H9 (cell line): ENCODE measurements at regions not wholly inside any gene's neighbourhood (a gene's known extent, or its start where the extent isn't known, plus 50 kb on each side); places are given as distances from the start of the nearest gene placed in this dataset.

Source experiments
- DNase-seq: peaks from one replicate; pipeline ENCODE4 v3.0.0-alpha.2; 2017
- H2AFZ ChIP-seq: one replicate; pipeline ENCODE4 v1.6.1; 2013; ENCODE audit warnings: mild to moderate bottlenecking, low read length, control low read depth, moderate library complexity
- H2AK5ac ChIP-seq: 2 replicates; pipeline ENCODE4 v1.6.1; 2013; ENCODE audit warnings: low read length, control low read depth, mixed read lengths; ENCODE audit not compliant: insufficient read length
- H2BK120ac ChIP-seq: one replicate; pipeline ENCODE4 v1.6.1; 2013; ENCODE audit warnings: low read depth, mild to moderate bottlenecking, low read length, control low read depth, inconsistent platforms; ENCODE audit not compliant: poor library complexity, severe bottlenecking
- H2BK12ac ChIP-seq: 2 replicates; pipeline ENCODE4 v1.6.1; 2013; ENCODE audit warnings: low read length, control low read depth, mixed read lengths, low read depth; ENCODE audit not compliant: insufficient read length
- H2BK15ac ChIP-seq: 2 replicates; pipeline ENCODE4 v1.6.1; 2013; ENCODE audit warnings: low read depth, low read length, control low read depth
- H2BK20ac ChIP-seq: one replicate; pipeline ENCODE4 v1.6.1; 2013; ENCODE audit warnings: low read depth, mild to moderate bottlenecking, low read length, control low read depth, inconsistent platforms; ENCODE audit not compliant: poor library complexity, severe bottlenecking
- H2BK5ac ChIP-seq: 2 replicates; pipeline ENCODE4 v1.6.1; 2013; ENCODE audit warnings: low read length, control low read depth, mixed read lengths; ENCODE audit not compliant: insufficient read length
- H3K14ac ChIP-seq: 2 replicates; pipeline ENCODE4 v1.6.1; 2013; ENCODE audit warnings: low read length, control low read depth; ENCODE audit not compliant: insufficient read depth
- H3K18ac ChIP-seq: 2 replicates; pipeline ENCODE4 v1.6.1; 2013; ENCODE audit warnings: low read depth, mild to moderate bottlenecking, mixed read lengths, low read length, control low read depth; ENCODE audit not compliant: insufficient read length
- H3K23ac ChIP-seq: 2 replicates; pipeline ENCODE4 v1.6.1; 2013; ENCODE audit warnings: low read length, control low read depth, mixed read lengths, low read depth; ENCODE audit not compliant: insufficient read length
- H3K23me2 ChIP-seq: 2 replicates; pipeline ENCODE4 v1.6.1; 2013; ENCODE audit warnings: low read depth, mild to moderate bottlenecking, mixed read lengths, low read length, control low read depth; ENCODE audit not compliant: insufficient read length, poor library complexity, severe bottlenecking
- H3K27ac ChIP-seq: 2 replicates; pipeline ENCODE4 v1.5.1; 2013; ENCODE audit warnings: low read length, control low read depth, mixed read lengths, low read depth; ENCODE audit not compliant: insufficient read length
- H3K27me3 ChIP-seq: 2 replicates; pipeline ENCODE4 v1.6.1; 2013; ENCODE audit warnings: low read length, control low read depth, inconsistent platforms; ENCODE audit not compliant: insufficient read depth
- H3K4ac ChIP-seq: 2 replicates; pipeline ENCODE4 v1.6.1; 2013; ENCODE audit warnings: low read depth, mild to moderate bottlenecking, control low read depth, inconsistent platforms, low read length, moderate library complexity
- H3K4me1 ChIP-seq: 2 replicates; pipeline ENCODE4 v1.6.1; 2013; ENCODE audit warnings: low read length, control low read depth, inconsistent platforms; ENCODE audit not compliant: insufficient read depth
- H3K4me2 ChIP-seq: 2 replicates; pipeline ENCODE4 v1.6.1; 2013; ENCODE audit warnings: low read length, control low read depth, mixed read lengths; ENCODE audit not compliant: insufficient read length, insufficient read depth
- H3K56ac ChIP-seq: 2 replicates; pipeline ENCODE4 v1.6.1; 2013; ENCODE audit warnings: low read depth, mild to moderate bottlenecking, mixed read lengths, low read length, control low read depth; ENCODE audit not compliant: insufficient read length
- H3K79me1 ChIP-seq: 2 replicates; pipeline ENCODE4 v1.6.1; 2013; ENCODE audit warnings: low read depth, mild to moderate bottlenecking, moderate library complexity, low read length, control low read depth, inconsistent platforms; ENCODE audit not compliant: insufficient read depth, poor library complexity, severe bottlenecking
- H3K79me2 ChIP-seq: 2 replicates; pipeline ENCODE4 v1.6.1; 2013; ENCODE audit warnings: low read length, control low read depth, inconsistent platforms; ENCODE audit not compliant: insufficient read depth
- H3K9ac ChIP-seq: 2 replicates; pipeline ENCODE4 v1.6.1; 2013; ENCODE audit warnings: low read length, control low read depth, mixed read lengths; ENCODE audit not compliant: insufficient read length; ENCODE audit errors: extremely low read depth
- H3K9me3 ChIP-seq: one replicate; pipeline ENCODE4 v1.6.1; 2013; ENCODE audit warnings: low read depth, low read length, inconsistent platforms; ENCODE audit not compliant: control insufficient read depth
- H3T11ph ChIP-seq: one replicate; pipeline ENCODE4 v1.6.1; 2013; ENCODE audit warnings: mild to moderate bottlenecking, low read length, control low read depth, inconsistent platforms
- H4K20me1 ChIP-seq: one replicate; pipeline ENCODE4 v1.6.1; 2013; ENCODE audit not compliant: control insufficient read depth, insufficient read length, insufficient read depth
- H4K5ac ChIP-seq: 2 replicates; pipeline ENCODE4 v1.6.1; 2013; ENCODE audit warnings: low read depth, mild to moderate bottlenecking, mixed read lengths, low read length, control low read depth; ENCODE audit not compliant: insufficient read length
- H4K8ac ChIP-seq: replicated peaks from 2 replicates; pipeline ENCODE4 v1.6.1; 2013; ENCODE audit warnings: low read length, control low read depth, mixed read lengths, low read depth; ENCODE audit not compliant: insufficient read length
- H4K91ac ChIP-seq: 2 replicates; pipeline ENCODE4 v1.6.1; 2013; ENCODE audit warnings: low read depth, mild to moderate bottlenecking, moderate library complexity, mixed read lengths, low read length, control low read depth; ENCODE audit not compliant: insufficient read length
- H3K27ac Mint-ChIP-seq, 3 experiments: 2 replicates in 2 of 3; 3 replicates in 1 of 3; pipeline ENCODE4 v1.8.0; 2020 to 2021; ENCODE audit warnings: mixed read lengths in 3 of 3, mild to moderate bottlenecking in 1 of 3, moderate library complexity in 1 of 3
- H3K27me3 Mint-ChIP-seq: 2 replicates; pipeline ENCODE4 v1.8.0; 2021; ENCODE audit warnings: low read depth, mild to moderate bottlenecking, moderate library complexity, mixed read lengths
- H3K36me3 Mint-ChIP-seq, 3 experiments: 2 replicates in 2 of 3; 3 replicates in 1 of 3; pipeline ENCODE4 v1.8.0; 2020 to 2021; ENCODE audit warnings: low read depth in 3 of 3, mixed read lengths in 3 of 3; ENCODE audit not compliant: insufficient read depth in 1 of 3
- H3K4me1 Mint-ChIP-seq, 2 experiments: 2 replicates each; pipeline ENCODE4 v1.8.0; 2020; ENCODE audit warnings: mixed read lengths in 2 of 2
- H3K4me3 Mint-ChIP-seq, 2 experiments: 2 replicates in 1 of 2; 3 replicates in 1 of 2; pipeline ENCODE4 v1.8.0; 2020 to 2021; ENCODE audit warnings: mild to moderate bottlenecking in 2 of 2, mixed read lengths in 2 of 2, moderate library complexity in 1 of 2
- H3K9me3 Mint-ChIP-seq, 2 experiments: 2 replicates in 1 of 2; 3 replicates in 1 of 2; pipeline ENCODE4 v1.8.0; 2020; ENCODE audit warnings: mild to moderate bottlenecking in 2 of 2, mixed read lengths in 2 of 2, moderate library complexity in 1 of 2
- WGBS: extraction: QIAGEN DNeasy Blood & Tissue Kit; methylation state at CpG from one replicate; pipeline ENCODE4 v1.1.7; 2013; ENCODE audit warnings: missing lambda C conversion rate, low lambda C conversion rate, mixed read lengths; ENCODE audit not compliant: insufficient read length; ENCODE audit errors: extremely low coverage; 5-methylcytosine and 5-hydroxymethylcytosine counted together
- TF ChIP-seq, protein P1 (sequence below): fragments of 200-600 bp; sonication (generic); conservative IDR thresholded peaks from 3 replicates; pipeline ENCODE4 v1.8.0; 2021; ENCODE audit warnings: antibody characterized with exemption, mild to moderate bottlenecking

GRCh38 chr16:17998996-17999395 lies 337.5 kb downstream of the NPIPA8 start:
- no CpG with 5 or more reads among the region's 6 CpGs for WGBS
- H3K4me1 Mint-ChIP-seq, result peaks cover 3 to 6% of the 10 kb centered on the region in 2 experiments; a peak in 3 of 4 replicates

More at GRCh38 chr16:17998996-17999395, 337.5 kb downstream of the NPIPA8 start:
- no peak overlapping the region for H3K14ac ChIP-seq
- DNase-seq, result no peak
- no peak overlapping the region for H3K9ac ChIP-seq
- no peaks in the 10 kb centered on the region for H4K20me1 ChIP-seq
- H3K4me1 ChIP-seq, result no peaks in the 10 kb centered on the region
- no peak overlapping the region for H3K18ac ChIP-seq
- no peak overlapping the region for H3K27ac ChIP-seq
- no peak overlapping the region for H2AFZ ChIP-seq
- no peak overlapping the region for H3K4me2 ChIP-seq
- TF ChIP-seq, protein P1, sequence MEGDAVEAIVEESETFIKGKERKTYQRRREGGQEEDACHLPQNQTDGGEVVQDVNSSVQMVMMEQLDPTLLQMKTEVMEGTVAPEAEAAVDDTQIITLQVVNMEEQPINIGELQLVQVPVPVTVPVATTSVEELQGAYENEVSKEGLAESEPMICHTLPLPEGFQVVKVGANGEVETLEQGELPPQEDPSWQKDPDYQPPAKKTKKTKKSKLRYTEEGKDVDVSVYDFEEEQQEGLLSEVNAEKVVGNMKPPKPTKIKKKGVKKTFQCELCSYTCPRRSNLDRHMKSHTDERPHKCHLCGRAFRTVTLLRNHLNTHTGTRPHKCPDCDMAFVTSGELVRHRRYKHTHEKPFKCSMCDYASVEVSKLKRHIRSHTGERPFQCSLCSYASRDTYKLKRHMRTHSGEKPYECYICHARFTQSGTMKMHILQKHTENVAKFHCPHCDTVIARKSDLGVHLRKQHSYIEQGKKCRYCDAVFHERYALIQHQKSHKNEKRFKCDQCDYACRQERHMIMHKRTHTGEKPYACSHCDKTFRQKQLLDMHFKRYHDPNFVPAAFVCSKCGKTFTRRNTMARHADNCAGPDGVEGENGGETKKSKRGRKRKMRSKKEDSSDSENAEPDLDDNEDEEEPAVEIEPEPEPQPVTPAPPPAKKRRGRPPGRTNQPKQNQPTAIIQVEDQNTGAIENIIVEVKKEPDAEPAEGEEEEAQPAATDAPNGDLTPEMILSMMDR, result no peak
- H2AK5ac ChIP-seq, result no peak overlapping the region
- no peaks in the 10 kb centered on the region for H3K9me3 ChIP-seq
- no peak overlapping the region for H3T11ph ChIP-seq
- H3K79me2 ChIP-seq, result no peaks in the 10 kb centered on the region
- H2BK15ac ChIP-seq, result no peak overlapping the region
- no peak overlapping the region for H2BK120ac ChIP-seq
- Mint-ChIP-seq H3K27me3 (no peaks in the 10 kb centered on the region; the same call in none of the 2 replicates), H3K4me3 (no peak overlapping the region), H3K9me3 (no peaks in the 10 kb centered on the region), H3K36me3 (no peaks in the 10 kb centered on the region), H3K27ac (no peak overlapping the region)
- no peaks in the 10 kb centered on the region for H3K27me3 ChIP-seq
- H4K5ac ChIP-seq, result no peak overlapping the region
- H4K91ac ChIP-seq, result no peak overlapping the region
- no peak overlapping the region for H2BK20ac ChIP-seq
- no peak overlapping the region for H3K4ac ChIP-seq
- H3K23me2 ChIP-seq, result no peaks in the 10 kb centered on the region
- H2BK12ac ChIP-seq, result no peak overlapping the region
- no peak overlapping the region for H4K8ac ChIP-seq
- H2BK5ac ChIP-seq, result no peak overlapping the region
- no peak overlapping the region for H3K23ac ChIP-seq
- no peaks in the 10 kb centered on the region for H3K79me1 ChIP-seq
- no peak overlapping the region for H3K56ac ChIP-seq
